ENCODE measurements at regions not wholly inside any gene's neighbourhood (a gene's known extent, or its start where the extent isn't known, plus 50 kb on each side); places are given as distances from the start of the nearest gene placed in this dataset.

DNA sequence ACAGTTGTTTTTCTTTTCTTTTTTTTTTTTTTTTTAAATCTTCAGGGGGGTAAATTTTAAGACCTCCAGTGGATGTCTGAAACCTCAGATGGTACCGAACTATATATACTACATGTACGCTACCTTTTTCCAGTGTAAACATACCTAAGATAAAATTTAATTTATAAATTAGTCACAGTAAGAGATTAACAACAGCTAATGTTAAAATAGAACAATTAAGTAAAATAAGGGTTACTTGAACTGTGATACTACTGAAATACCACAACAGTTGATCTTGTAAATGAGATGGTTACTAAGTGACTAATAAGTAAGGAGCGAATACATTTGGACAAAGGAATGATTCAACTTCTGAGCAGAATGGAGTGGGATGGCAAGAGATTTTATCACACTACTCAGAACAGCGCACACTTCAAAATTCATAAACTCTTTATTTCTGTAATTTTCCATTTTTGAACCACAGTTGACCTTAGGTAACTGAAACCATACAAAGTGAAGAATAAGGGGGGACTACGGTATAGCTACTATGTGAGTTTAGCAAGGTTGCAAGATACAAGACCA is 80.5 kb upstream of the PCED1B start:
- TF ChIP-seq CTCF (IDR thresholded peaks at IDR 0.05): no peak
- no peak overlapping the region for H3K4me3 Mint-ChIP-seq (ENCODE audit: unreplicated experiment)
- peaks cover under 1% of the 10 kb centered on the region for H3K9me3 Mint-ChIP-seq (ENCODE audit: low read depth)
- DNase-seq (ENCODE audit: low spot score): no peak
- H3K36me3 Mint-ChIP-seq (ENCODE audit: low read depth): no peaks in the 10 kb centered on the region
- H3K4me1 Mint-ChIP-seq (ENCODE audit: low read depth): peaks cover 5% of the 10 kb centered on the region
- no peaks in the 10 kb centered on the region for H3K27me3 Mint-ChIP-seq (ENCODE audit: low read depth)
- H3K27ac Mint-ChIP-seq (ENCODE audit: unreplicated experiment): no peak overlapping the region

GRCh38 chr12:47004634-47005033 is 74.8 kb upstream of the PCED1B start:
- Mint-ChIP-seq H3K27me3 (ENCODE audit: low read depth) (no peaks in the 10 kb centered on the region), H3K27ac (ENCODE audit: unreplicated experiment) (no peak overlapping the region), H3K4me1 (ENCODE audit: low read depth) (no peaks in the 10 kb centered on the region), H3K36me3 (ENCODE audit: low read depth) (no peaks in the 10 kb centered on the region), H3K4me3 (ENCODE audit: unreplicated experiment) (no peak overlapping the region), H3K9me3 (ENCODE audit: low read depth) (no peaks in the 10 kb centered on the region)
- TF ChIP-seq CTCF (IDR thresholded peaks at IDR 0.05): no peak
- DNase-seq (ENCODE audit: low spot score): no peak

DNA sequence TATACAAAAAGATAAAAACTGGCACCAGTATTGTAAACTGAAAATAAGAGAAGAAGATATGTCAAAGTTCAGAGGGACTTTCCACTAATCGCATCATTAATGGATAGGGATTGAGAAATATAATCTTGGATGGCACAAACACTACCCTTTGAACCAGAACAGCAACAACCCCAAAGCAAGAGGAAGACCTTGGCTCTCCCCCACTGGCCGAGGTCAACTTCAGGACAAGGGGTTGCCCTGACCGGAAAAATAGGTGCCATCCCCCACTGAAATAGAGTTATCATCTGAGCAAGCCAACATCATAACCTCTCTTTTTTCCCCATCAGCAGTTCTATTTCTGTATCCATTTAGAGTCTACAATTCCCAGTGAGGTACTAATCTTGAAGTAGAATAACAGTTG is 72.4 kb upstream of the PCED1B start:
- Mint-ChIP-seq H3K4me3 (ENCODE audit: unreplicated experiment) (no peak overlapping the region), H3K27me3 (ENCODE audit: low read depth) (no peaks in the 10 kb centered on the region), H3K9me3 (ENCODE audit: low read depth) (no peaks in the 10 kb centered on the region), H3K36me3 (ENCODE audit: low read depth) (no peaks in the 10 kb centered on the region), H3K27ac (ENCODE audit: unreplicated experiment) (no peak overlapping the region), H3K4me1 (ENCODE audit: low read depth) (no peaks in the 10 kb centered on the region)
- DNase-seq (ENCODE audit: low spot score): no peak
- no peak for TF ChIP-seq CTCF (IDR thresholded peaks at IDR 0.05)

DNA sequence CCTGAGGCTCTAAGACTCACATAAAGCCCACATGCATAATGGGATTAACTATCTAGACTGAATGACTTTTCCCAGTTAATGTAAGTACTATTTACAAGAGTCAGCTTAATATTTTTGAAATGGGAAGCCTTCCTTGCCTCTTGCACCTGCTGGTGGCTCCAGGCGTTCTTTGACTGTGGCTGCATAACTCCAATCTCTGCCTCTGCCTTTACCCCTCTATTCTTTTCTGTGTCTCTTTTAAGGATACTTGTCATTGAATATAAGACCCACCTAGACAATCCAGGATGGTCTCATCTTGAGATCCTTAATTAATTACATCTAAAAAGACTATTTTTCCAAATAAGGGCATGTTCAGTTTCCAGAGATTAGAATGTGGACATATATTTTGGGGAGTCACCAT is 66.9 kb upstream of the PCED1B start:
- H3K4me3 Mint-ChIP-seq (ENCODE audit: unreplicated experiment): no peak overlapping the region
- no peaks in the 10 kb centered on the region for H3K27me3 Mint-ChIP-seq (ENCODE audit: low read depth)
- H3K27ac Mint-ChIP-seq (ENCODE audit: unreplicated experiment): no peak overlapping the region

DNA sequence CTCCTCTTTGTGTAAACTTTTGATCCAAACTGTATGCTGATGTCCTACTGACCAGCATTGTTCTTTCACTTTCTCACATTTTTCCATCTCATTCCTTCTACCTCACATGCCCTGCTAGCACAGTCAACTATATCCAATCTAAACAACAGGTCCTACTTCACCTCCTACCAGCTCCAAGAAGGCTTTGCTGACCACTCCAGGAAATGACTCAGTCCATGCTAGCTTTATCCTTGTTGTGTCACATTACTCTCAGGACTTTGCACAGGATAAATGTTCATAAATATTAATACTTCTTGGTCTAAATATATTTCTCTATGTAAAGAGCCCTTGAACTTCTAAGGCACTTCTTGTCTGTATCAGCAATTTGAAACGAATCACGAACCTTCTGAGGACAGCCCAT is 64.9 kb upstream of the PCED1B start:
- no peaks in the 10 kb centered on the region for H3K27me3 Mint-ChIP-seq (ENCODE audit: low read depth)
- peaks cover 19% of the 10 kb centered on the region for H3K4me1 Mint-ChIP-seq (ENCODE audit: low read depth)
- DNase-seq (ENCODE audit: low spot score): no peak
- H3K4me3 Mint-ChIP-seq (ENCODE audit: unreplicated experiment): no peak overlapping the region
- peaks cover 4% of the 10 kb centered on the region for H3K9me3 Mint-ChIP-seq (ENCODE audit: low read depth)
- no peaks in the 10 kb centered on the region for H3K36me3 Mint-ChIP-seq (ENCODE audit: low read depth)
- H3K27ac Mint-ChIP-seq (ENCODE audit: unreplicated experiment): peak overlapping the region; percentile 13
- no peak for TF ChIP-seq CTCF (IDR thresholded peaks at IDR 0.05)

More for the DNA sequence above, 66.9 kb upstream of the PCED1B start:
- peaks cover 10% of the 10 kb centered on the region for H3K4me1 Mint-ChIP-seq (ENCODE audit: low read depth)
- no peak for DNase-seq (ENCODE audit: low spot score)
- H3K9me3 Mint-ChIP-seq (ENCODE audit: low read depth): peaks cover 4% of the 10 kb centered on the region
- no peaks in the 10 kb centered on the region for H3K36me3 Mint-ChIP-seq (ENCODE audit: low read depth)
- TF ChIP-seq CTCF (IDR thresholded peaks at IDR 0.05): no peak

All from chondrocyte (in vitro differentiated cells).